ENCODE measurements at regions not wholly inside any gene's neighbourhood (a gene's known extent, or its start where the extent isn't known, plus 50 kb on each side); places are given as distances from the start of the nearest gene placed in this dataset.

GRCh38 chr11:80948781-80949180 lies 1508.0 kb upstream of the TENM4 start:
- TF ChIP-seq CTCF (conservative IDR thresholded peaks at IDR 0.05), result no peak
- Mint-ChIP-seq H3K27ac (ENCODE audit: unreplicated experiment) (no peak overlapping the region), H3K9me3 (peaks cover 16% of the 10 kb centered on the region), H3K4me1 (no peaks in the 10 kb centered on the region), H3K27me3 (ENCODE audit: low read depth) (no peaks in the 10 kb centered on the region), H3K36me3 (ENCODE audit: low read depth) (peaks cover 10% of the 10 kb centered on the region), H3K4me3 (no peak overlapping the region)
- no peak for DNase-seq (ENCODE audit: low read depth, low spot score)

- no peak overlapping the region for H3K4me3 Mint-ChIP-seq
- H3K9me3 Mint-ChIP-seq, result peaks cover 7% of the 10 kb centered on the region
- peaks cover 4% of the 10 kb centered on the region for H3K36me3 Mint-ChIP-seq (ENCODE audit: low read depth)
- no peak for TF ChIP-seq CTCF (conservative IDR thresholded peaks at IDR 0.05)
- H3K27me3 Mint-ChIP-seq (ENCODE audit: low read depth), result no peaks in the 10 kb centered on the region
- DNase-seq (ENCODE audit: low read depth, low spot score), result no peak
- no peaks in the 10 kb centered on the region for H3K4me1 Mint-ChIP-seq
- H3K27ac Mint-ChIP-seq (ENCODE audit: unreplicated experiment), result no peak overlapping the region
Observed at GRCh38 chr11:80944758-80945157, 1503.9 kb upstream of the TENM4 start.

- Mint-ChIP-seq H3K9me3 (no peaks in the 10 kb centered on the region), H3K4me1 (no peaks in the 10 kb centered on the region), H3K36me3 (ENCODE audit: low read depth) (no peaks in the 10 kb centered on the region), H3K4me3 (no peak overlapping the region), H3K27ac (ENCODE audit: unreplicated experiment) (no peak overlapping the region), H3K27me3 (ENCODE audit: low read depth) (no peaks in the 10 kb centered on the region)
- DNase-seq (ENCODE audit: low read depth, low spot score), result no peak
- no peak for TF ChIP-seq CTCF (conservative IDR thresholded peaks at IDR 0.05)
Observed at GRCh38 chr11:80943226-80943625, 1502.4 kb upstream of the TENM4 start.

GRCh38 chr11:80937842-80938241 lies 1497.0 kb upstream of the TENM4 start:
- Mint-ChIP-seq H3K4me3 (no peak overlapping the region), H3K27ac (ENCODE audit: unreplicated experiment) (peak overlapping the region; percentile 39), H3K9me3 (no peaks in the 10 kb centered on the region), H3K4me1 (no peaks in the 10 kb centered on the region), H3K27me3 (ENCODE audit: low read depth) (no peaks in the 10 kb centered on the region), H3K36me3 (ENCODE audit: low read depth) (no peaks in the 10 kb centered on the region)
- TF ChIP-seq CTCF (conservative IDR thresholded peaks at IDR 0.05), result no peak
- DNase-seq (ENCODE audit: low read depth, low spot score), result no peak

- no peak overlapping the region for H3K4me3 Mint-ChIP-seq
- TF ChIP-seq CTCF (conservative IDR thresholded peaks at IDR 0.05), result no peak
- H3K4me1 Mint-ChIP-seq, result no peaks in the 10 kb centered on the region
- no peaks in the 10 kb centered on the region for H3K27me3 Mint-ChIP-seq (ENCODE audit: low read depth)
- no peak overlapping the region for H3K27ac Mint-ChIP-seq (ENCODE audit: unreplicated experiment)
- no peaks in the 10 kb centered on the region for H3K36me3 Mint-ChIP-seq (ENCODE audit: low read depth)
- no peak for DNase-seq (ENCODE audit: low read depth, low spot score)
- no peaks in the 10 kb centered on the region for H3K9me3 Mint-ChIP-seq
Observed at GRCh38 chr11:80930038-80930437, 1489.2 kb upstream of the TENM4 start.

All from neural crest cell (in vitro differentiated cells).